Osteoblast (primary cell): ENCODE measurements at regions not wholly inside any gene's neighbourhood (a gene's known extent, or its start where the extent isn't known, plus 50 kb on each side); places are given as distances from the start of the nearest gene placed in this dataset.

Experiments
- DNase-seq: peaks from one replicate; pipeline ENCODE4 v3.0.0; 2011; ENCODE audit warnings: low spot score, mixed read lengths; ENCODE audit not compliant: insufficient read length; ENCODE audit errors: missing footprints
- H2AFZ ChIP-seq: 2 replicates; pipeline ENCODE4 v1.6.0; 2011; ENCODE audit warnings: mild to moderate bottlenecking, low read length
- H3K27ac ChIP-seq: 2 replicates; pipeline ENCODE4 v1.5.1; 2011; ENCODE audit warnings: mild to moderate bottlenecking, low read depth, low read length, moderate library complexity
- H3K27me3 ChIP-seq: 2 replicates; pipeline ENCODE4 v1.6.0; 2012; ENCODE audit warnings: mild to moderate bottlenecking, control low read depth, inconsistent platforms, low read length, moderate library complexity; ENCODE audit not compliant: insufficient read depth
- H3K36me3 ChIP-seq: 2 replicates; pipeline ENCODE4 v1.5.1; 2011; ENCODE audit warnings: mild to moderate bottlenecking, low read length, control low read depth, moderate library complexity; ENCODE audit not compliant: insufficient read depth
- H3K4me1 ChIP-seq: 2 replicates; pipeline ENCODE4 v1.5.1; 2011; ENCODE audit warnings: mild to moderate bottlenecking, low read length, control low read depth, moderate library complexity; ENCODE audit not compliant: insufficient read depth
- H3K4me2 ChIP-seq: 2 replicates; pipeline ENCODE4 v1.6.0; 2011; ENCODE audit warnings: mild to moderate bottlenecking, low read length; ENCODE audit not compliant: insufficient read depth
- H3K4me3 ChIP-seq: fragments of 200-600 bp; sonication (generic); 3 replicates; pipeline ENCODE4 v1.5.1; 2012; ENCODE audit warnings: mild to moderate bottlenecking, low read length, inconsistent platforms; ENCODE audit not compliant: insufficient read depth
- H3K79me2 ChIP-seq: 2 replicates; pipeline ENCODE4 v1.6.0; 2012; ENCODE audit warnings: mild to moderate bottlenecking, low read length, control low read depth, inconsistent platforms; ENCODE audit not compliant: insufficient read depth
- H3K9me3 ChIP-seq: 2 replicates; pipeline ENCODE4 v1.5.1; 2011; ENCODE audit warnings: low read depth, low read length, control low read depth
- H4K20me1 ChIP-seq: 2 replicates; pipeline ENCODE4 v1.6.0; 2012; ENCODE audit warnings: mild to moderate bottlenecking, low read length, control low read depth; ENCODE audit not compliant: insufficient read depth
- TF ChIP-seq, protein P1 (sequence below): IDR thresholded peaks from 2 replicates; pipeline ENCODE4 v1.5.1; 2011; ENCODE audit warnings: mild to moderate bottlenecking, low read depth, low read length, moderate library complexity; ENCODE audit errors: extremely low read depth

DNA sequence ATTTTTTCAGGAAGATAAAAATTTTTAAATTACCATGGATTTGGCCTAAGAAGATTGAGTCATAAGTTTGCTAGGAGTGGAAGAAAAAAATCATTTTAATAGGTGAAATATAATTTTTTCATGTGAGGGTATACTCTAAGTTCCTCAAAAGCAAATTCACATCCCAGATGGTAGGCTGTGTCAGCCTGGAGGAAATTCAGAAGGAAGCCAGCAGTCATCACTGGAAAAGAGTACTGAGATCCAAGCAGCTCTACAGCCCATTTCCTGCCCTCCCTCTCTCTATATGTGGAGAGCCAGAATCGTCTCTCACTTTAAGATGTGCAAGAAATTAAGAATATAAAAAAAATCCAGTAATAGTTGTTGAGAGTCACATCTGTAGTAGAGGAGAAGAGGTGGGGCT, 126.5 kb upstream of the CDH18 start:
- TF ChIP-seq, protein P1, sequence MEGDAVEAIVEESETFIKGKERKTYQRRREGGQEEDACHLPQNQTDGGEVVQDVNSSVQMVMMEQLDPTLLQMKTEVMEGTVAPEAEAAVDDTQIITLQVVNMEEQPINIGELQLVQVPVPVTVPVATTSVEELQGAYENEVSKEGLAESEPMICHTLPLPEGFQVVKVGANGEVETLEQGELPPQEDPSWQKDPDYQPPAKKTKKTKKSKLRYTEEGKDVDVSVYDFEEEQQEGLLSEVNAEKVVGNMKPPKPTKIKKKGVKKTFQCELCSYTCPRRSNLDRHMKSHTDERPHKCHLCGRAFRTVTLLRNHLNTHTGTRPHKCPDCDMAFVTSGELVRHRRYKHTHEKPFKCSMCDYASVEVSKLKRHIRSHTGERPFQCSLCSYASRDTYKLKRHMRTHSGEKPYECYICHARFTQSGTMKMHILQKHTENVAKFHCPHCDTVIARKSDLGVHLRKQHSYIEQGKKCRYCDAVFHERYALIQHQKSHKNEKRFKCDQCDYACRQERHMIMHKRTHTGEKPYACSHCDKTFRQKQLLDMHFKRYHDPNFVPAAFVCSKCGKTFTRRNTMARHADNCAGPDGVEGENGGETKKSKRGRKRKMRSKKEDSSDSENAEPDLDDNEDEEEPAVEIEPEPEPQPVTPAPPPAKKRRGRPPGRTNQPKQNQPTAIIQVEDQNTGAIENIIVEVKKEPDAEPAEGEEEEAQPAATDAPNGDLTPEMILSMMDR, result no peak
- no peaks in the 10 kb centered on the region for H3K36me3 ChIP-seq
- H3K4me2 ChIP-seq, result no peak overlapping the region
- no peaks in the 10 kb centered on the region for H3K9me3 ChIP-seq
- H2AFZ ChIP-seq, result no peak overlapping the region
- H3K27me3 ChIP-seq, result no peaks in the 10 kb centered on the region
- no peaks in the 10 kb centered on the region for H3K79me2 ChIP-seq
- H3K27ac ChIP-seq, result no peak overlapping the region
- H4K20me1 ChIP-seq, result no peaks in the 10 kb centered on the region
- H3K4me1 ChIP-seq, result no peaks in the 10 kb centered on the region
- no peak overlapping the region for H3K4me3 ChIP-seq
- no peak for DNase-seq

DNA sequence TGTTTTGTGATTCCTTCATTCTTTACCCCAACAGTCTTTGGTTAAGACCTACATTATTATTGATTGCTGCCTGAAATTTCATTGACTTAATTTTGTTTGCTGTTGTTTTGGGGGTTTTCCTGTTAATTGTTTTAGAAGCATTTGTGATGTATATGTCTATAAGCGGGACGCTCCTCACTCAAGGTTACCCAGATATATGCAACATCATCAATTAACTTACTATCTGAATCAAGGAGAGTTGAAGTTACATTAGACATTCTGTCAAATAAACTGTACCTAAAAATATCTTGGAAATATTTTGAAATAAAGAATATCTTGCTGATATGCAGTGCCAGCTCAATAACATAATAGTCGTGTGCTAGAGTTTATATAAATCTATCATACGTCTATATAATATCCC, 125.9 kb upstream of the CDH18 start:
- no peaks in the 10 kb centered on the region for H3K27me3 ChIP-seq
- H3K4me2 ChIP-seq, result no peak overlapping the region
- no peaks in the 10 kb centered on the region for H3K4me1 ChIP-seq
- no peak overlapping the region for H3K27ac ChIP-seq
- no peaks in the 10 kb centered on the region for H3K9me3 ChIP-seq
- no peaks in the 10 kb centered on the region for H3K36me3 ChIP-seq
- no peak overlapping the region for H2AFZ ChIP-seq
- no peaks in the 10 kb centered on the region for H4K20me1 ChIP-seq
- no peak for DNase-seq
- H3K4me3 ChIP-seq, result no peak overlapping the region
- TF ChIP-seq, protein P1, result no peak
- no peaks in the 10 kb centered on the region for H3K79me2 ChIP-seq

DNA sequence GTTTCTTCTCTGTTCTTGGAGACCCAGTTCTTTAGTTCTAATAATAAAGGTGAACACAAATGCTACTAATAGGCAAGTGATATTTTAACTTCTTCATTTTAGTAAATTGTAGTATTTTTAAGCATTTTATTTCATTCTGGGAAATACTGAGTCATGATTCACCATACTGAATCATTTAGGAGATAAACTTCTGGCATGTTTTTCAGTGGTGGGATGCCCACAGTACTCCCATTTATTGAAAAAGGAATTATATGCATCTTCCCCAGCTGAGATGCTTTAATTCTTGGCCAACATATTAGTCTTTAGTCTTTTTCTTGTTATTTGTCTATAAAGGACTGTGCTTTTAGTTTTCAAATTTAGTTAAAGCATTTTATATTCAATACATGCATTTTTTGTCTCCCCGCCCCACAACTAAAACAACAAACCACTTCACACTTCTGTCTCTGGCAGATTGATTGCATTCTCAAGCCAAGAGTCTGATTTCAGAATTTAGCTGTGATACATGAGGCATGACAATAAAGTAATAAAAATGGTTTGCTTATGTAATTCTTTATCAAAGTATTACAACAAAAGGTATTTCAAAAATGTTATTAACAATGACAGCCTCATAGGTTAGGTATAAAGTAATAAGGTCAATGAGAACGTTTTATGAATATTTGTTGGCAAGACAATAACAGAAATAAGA, 125.2 kb upstream of the CDH18 start:
- H3K4me1 ChIP-seq, result no peaks in the 10 kb centered on the region
- DNase-seq, result no peak
- H3K4me3 ChIP-seq, result no peak overlapping the region
- no peaks in the 10 kb centered on the region for H3K27me3 ChIP-seq
- no peaks in the 10 kb centered on the region for H3K79me2 ChIP-seq
- no peak overlapping the region for H2AFZ ChIP-seq
- H3K4me2 ChIP-seq, result no peak overlapping the region
- H4K20me1 ChIP-seq, result no peaks in the 10 kb centered on the region
- TF ChIP-seq, protein P1, result no peak
- H3K36me3 ChIP-seq, result no peaks in the 10 kb centered on the region
- H3K27ac ChIP-seq, result no peak overlapping the region
- no peaks in the 10 kb centered on the region for H3K9me3 ChIP-seq

DNA sequence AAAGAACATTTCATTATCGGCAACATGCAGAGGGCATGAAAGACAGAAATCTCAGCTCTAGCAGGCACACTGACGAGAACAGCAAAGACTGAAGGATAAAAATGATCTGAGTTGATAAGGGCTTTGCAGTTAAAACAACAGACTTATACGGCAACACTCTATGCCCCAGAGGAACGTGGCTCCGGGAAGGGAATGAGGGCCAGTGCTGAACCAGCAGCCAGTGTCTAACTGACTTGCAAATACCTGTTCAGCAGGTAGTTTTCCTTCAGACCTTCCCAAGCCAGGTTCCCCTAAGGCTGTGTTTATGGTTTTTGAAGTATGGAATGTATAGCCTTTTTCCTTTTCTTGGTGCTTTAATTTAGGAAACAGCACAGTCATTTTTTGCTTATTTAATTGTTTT, 121.3 kb upstream of the CDH18 start:
- Histone ChIP-seq H3K36me3 (no peaks in the 10 kb centered on the region), H3K4me3 (no peak overlapping the region), H3K79me2 (no peaks in the 10 kb centered on the region), H3K27me3 (no peaks in the 10 kb centered on the region), H2AFZ (no peak overlapping the region), H3K27ac (no peak overlapping the region), H4K20me1 (no peaks in the 10 kb centered on the region), H3K4me1 (no peaks in the 10 kb centered on the region), H3K4me2 (no peak overlapping the region), H3K9me3 (no peaks in the 10 kb centered on the region)
- TF ChIP-seq, protein P1, result no peak
- no peak for DNase-seq
